PC-9 (cell line): ENCODE measurements at regions not wholly inside any gene's neighbourhood (a gene's known extent, or its start where the extent isn't known, plus 50 kb on each side); places are given as distances from the start of the nearest gene placed in this dataset.
A peak's percentile ranks its signal among the peaks of the same experiment; 100 is the strongest.

Experiments used
- BruUV-seq: library from RNA; stranded (reverse); fragments of 400-500 nt; replicated peaks from 2 replicates; lab custom pipeline; 2021; lab: Mats Ljungman, UMichigan
- CTCF ChIA-PET: fragments of 300-600 bp; sonication (Branson Sonifier 250); formaldehyde crosslinking; loops from one replicate; lab custom pipeline; 2022; ENCODE audit warnings: antibody characterized with exemption; lab: Charles Lee
- POLR2A ChIA-PET: fragments of 300-600 bp; sonication (Branson Sonifier 250); formaldehyde crosslinking; loops from one replicate; lab custom pipeline; 2022; ENCODE audit warnings: antibody characterized with exemption; ENCODE audit not compliant: unreplicated experiment; lab: Charles Lee
- DNase-seq, 2 experiments: peaks; one replicate each; pipeline versions ENCODE4 v3.0.0 to v3.0.0-alpha.2; 2015 to 2022; ENCODE audit warnings: mixed read lengths in 1 of 2
- H2AFZ ChIP-seq: fragments of 200-600 bp; sonication (generic); 2 replicates; pipeline ENCODE4 v1.8.1; 2017; ENCODE audit warnings: antibody characterized with exemption
- H3F3A ChIP-seq: fragments of 200-600 bp; sonication (generic); 2 replicates; pipeline ENCODE4 v1.8.1; 2017; ENCODE audit warnings: antibody characterized with exemption, mild to moderate bottlenecking, low read depth; ENCODE audit not compliant: insufficient read depth
- H3K27ac ChIP-seq: fragments of 200-600 bp; sonication (generic); 2 replicates; pipeline ENCODE4 v1.6.1; 2016; ENCODE audit warnings: mixed run types
- H3K27me3 ChIP-seq: fragments of 200-600 bp; sonication (generic); 2 replicates; pipeline ENCODE4 v1.6.1; 2016; ENCODE audit warnings: low read depth, mixed run types; ENCODE audit not compliant: insufficient read depth
- H3K36me3 ChIP-seq: fragments of 200-600 bp; sonication (generic); 2 replicates; pipeline ENCODE4 v1.6.1; 2016; ENCODE audit warnings: low read depth, mixed run types
- H3K4me1 ChIP-seq: fragments of 200-600 bp; sonication (generic); replicated peaks from 2 replicates; pipeline ENCODE4 v1.6.1; 2016; ENCODE audit warnings: mixed run types; ENCODE audit not compliant: insufficient read depth
- H3K4me2 ChIP-seq: fragments of 200-600 bp; sonication (generic); 2 replicates; pipeline ENCODE4 v1.6.1; 2017; ENCODE audit warnings: mixed run types
- H3K4me3 ChIP-seq: fragments of 200-600 bp; sonication (generic); 2 replicates; pipeline ENCODE4 v1.6.1; 2016; ENCODE audit warnings: mixed run types
- H3K79me2 ChIP-seq: fragments of 200-600 bp; sonication (generic); 2 replicates; pipeline ENCODE4 v1.6.1; 2017; ENCODE audit warnings: low read depth, mixed run types
- H3K9me2 ChIP-seq: fragments of 200-600 bp; sonication (generic); 2 replicates; pipeline ENCODE4 v1.8.1; 2017; ENCODE audit warnings: mild to moderate bottlenecking; ENCODE audit not compliant: insufficient read depth
- H3K9me3 ChIP-seq: fragments of 200-600 bp; sonication (generic); 2 replicates; pipeline ENCODE4 v1.8.1; 2016; ENCODE audit warnings: low read depth; ENCODE audit not compliant: insufficient read depth
- H4K20me1 ChIP-seq: fragments of 200-600 bp; sonication (generic); 2 replicates; pipeline ENCODE4 v1.8.1; 2017; ENCODE audit not compliant: insufficient read depth
- CTCF ChIP-seq: fragments of 200-600 bp; sonication (generic); conservative IDR thresholded peaks from 2 replicates; pipeline ENCODE4 v1.6.1; 2017; ENCODE audit warnings: mixed run types, antibody characterized with exemption, mild to moderate bottlenecking, moderate library complexity
- EZH2 ChIP-seq: fragments of 200-600 bp; sonication (generic); IDR thresholded peaks from 2 replicates; pipeline ENCODE4 v1.8.0; 2017; ENCODE audit warnings: antibody characterized with exemption, low read depth
- intact Hi-C: fragments of 100-400 bp; cut with micrococcal nuclease; formaldehyde crosslinking; loops from one replicate; pipeline ENCODE4 v1.10.0; 2022; ENCODE audit not compliant: unreplicated experiment

DNA sequence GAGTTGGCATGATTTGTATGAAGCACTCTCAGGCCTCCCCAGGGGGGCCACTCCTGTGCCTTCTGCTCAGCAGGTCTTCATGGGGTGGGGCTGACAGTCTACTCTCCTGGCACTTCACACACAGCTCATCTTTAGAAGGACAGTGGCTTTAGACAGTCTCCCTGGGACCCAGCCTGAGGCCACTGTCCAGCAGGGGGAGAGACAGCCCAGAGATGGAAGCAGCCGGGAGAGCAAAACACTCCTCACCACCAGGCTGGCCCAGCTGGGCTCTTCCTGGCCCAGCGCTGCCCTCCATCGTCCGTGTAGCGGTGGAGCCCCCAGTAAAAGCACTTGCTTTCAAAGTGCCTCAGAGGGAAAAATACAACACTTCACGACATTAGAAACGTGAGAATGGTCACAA, 62.0 kb upstream of the CRHR1 start:
- Histone ChIP-seq H3K4me3 (no peak overlapping the region), H3K9me2 (no peaks in the 10 kb centered on the region), H3K79me2 (no peaks in the 10 kb centered on the region), H3F3A (peaks cover 13% of the 10 kb centered on the region; the same call in 1 of the 2 replicates), H4K20me1 (peaks cover 5% of the 10 kb centered on the region; the same call in 1 of the 2 replicates), H3K27me3 (peaks cover 80% of the 10 kb centered on the region), H3K27ac (no peak overlapping the region), H3K9me3 (no peaks in the 10 kb centered on the region), H2AFZ (no peak overlapping the region), H3K36me3 (no peaks in the 10 kb centered on the region), H3K4me2 (no peak overlapping the region), H3K4me1 (0 out of 2 replicates have a peak, but pooled peaks cover 13% of the 10 kb centered on the region)
- CTCF ChIA-PET, result interaction anchor here (0.5 to 1.4 kb wide), 2 partner anchors 82 to 234 kb away, joined by 3 to 5 read pairs; no protein-coding TSS in a partner anchor
- BruUV-seq, result no TSS peak
- intact Hi-C loops, result no loop called here
- POLR2A ChIA-PET, result interaction anchor here (0.5 kb wide), 1 partner anchor 282 kb away, joined by 3 read pairs; no protein-coding TSS in a partner anchor
- TF ChIP-seq EZH2 (no peak), CTCF (peak; percentile 48; the same call in 1 of the 2 replicates)
- peak; percentile 15 to 23 for DNase-seq

GRCh38 chr17:45729294-45729907, 54.7 kb upstream of the CRHR1 start:
- Histone ChIP-seq H3K27ac (no peak overlapping the region), H3K27me3 (peaks cover 76% of the 10 kb centered on the region), H3K9me2 (no peaks in the 10 kb centered on the region), H3K9me3 (no peaks in the 10 kb centered on the region; the same call in 1 of the 2 replicates), H3K79me2 (no peaks in the 10 kb centered on the region), H3K4me3 (no peak overlapping the region), H4K20me1 (no peaks in the 10 kb centered on the region; the same call in 1 of the 2 replicates), H3K4me1 (no peaks in the 10 kb centered on the region), H3F3A (no peaks in the 10 kb centered on the region), H3K36me3 (no peaks in the 10 kb centered on the region), H2AFZ (no peak overlapping the region), H3K4me2 (no peak overlapping the region)
- DNase-seq, result no peak
- TF ChIP-seq CTCF, result no peak
- TF ChIP-seq EZH2, result no peak
- POLR2A ChIA-PET, result no interaction called here
- BruUV-seq, result no TSS peak
- intact Hi-C loops, result no loop called here
- CTCF ChIA-PET, result no interaction called here

- H3K4me2 ChIP-seq, result no peak overlapping the region
- H3K36me3 ChIP-seq, result no peaks in the 10 kb centered on the region
- H3K4me3 ChIP-seq, result no peak overlapping the region
- no peaks in the 10 kb centered on the region for H3F3A ChIP-seq
- no peaks in the 10 kb centered on the region; the same call in 1 of the 2 replicates for H4K20me1 ChIP-seq
- no peaks in the 10 kb centered on the region; the same call in 1 of the 2 replicates for H3K9me3 ChIP-seq
- no peak overlapping the region for H3K27ac ChIP-seq
- POLR2A ChIA-PET, result no interaction called here
- CTCF ChIA-PET, result no interaction called here
- DNase-seq, result no peak
- TF ChIP-seq CTCF, result no peak
- H3K79me2 ChIP-seq, result no peaks in the 10 kb centered on the region
- H3K4me1 ChIP-seq, result no peaks in the 10 kb centered on the region
- H2AFZ ChIP-seq, result no peak overlapping the region
- peaks cover 76% of the 10 kb centered on the region for H3K27me3 ChIP-seq
- H3K9me2 ChIP-seq, result no peaks in the 10 kb centered on the region
- intact Hi-C loops, result no loop called here
- no TSS peak for BruUV-seq
These were observed 53.9 kb upstream of the CRHR1 start for GRCh38 chr17:45730192-45730591.
